Right ventricle myocardium inferior (tissue), 1 donor: ENCODE measurements at regions not wholly inside any gene's neighbourhood (a gene's known extent, or its start where the extent isn't known, plus 50 kb on each side); places are given as distances from the start of the nearest gene placed in this dataset.
"Not testable (repeated sequence)": the region's sequence is repeated elsewhere in the genome, so short reads cannot be mapped to it uniquely, and the experiment has no call there.

Experiments
- ATAC-seq: fragments of 200-7000 bp; cut with Tn5 transposase; one replicate; pipeline ENCODE4 v1.9.1; 2020; ENCODE audit warnings: mild to moderate bottlenecking, moderate library complexity
- DNase-seq: peaks from one replicate; pipeline ENCODE4 v3.0.0; 2021; ENCODE audit errors: missing footprints
- intact Hi-C: fragments of 100-400 bp; cut with DNase I; formaldehyde crosslinking; loops from one replicate; pipeline ENCODE4 v1.11.0; 2022
- donor health status: DM: no; HTN: yes; CAD: no; lungs with severe emphysema.

DNA sequence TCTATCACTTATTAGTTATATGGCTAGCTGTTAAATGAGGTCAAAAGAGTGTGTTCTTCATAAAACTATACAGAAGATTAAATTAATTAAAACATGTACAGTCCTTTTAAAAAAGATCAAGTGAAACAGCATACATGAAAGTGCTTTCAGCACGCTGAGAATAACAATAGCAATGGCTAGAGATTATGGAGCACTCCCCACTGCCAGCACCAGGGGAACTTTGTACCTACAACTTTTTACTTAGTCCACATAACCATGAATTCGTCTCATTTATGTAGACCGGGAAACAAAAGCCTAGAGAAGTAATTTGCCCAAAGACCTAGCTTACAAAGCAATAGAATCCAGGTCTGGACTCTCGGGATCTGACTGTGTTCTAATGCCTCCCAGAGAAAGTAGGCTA, 136.5 kb upstream of the PLGLB2 start:
- ATAC-seq, intact Hi-C loops, DNase-seq: not testable (repeated sequence)

DNA sequence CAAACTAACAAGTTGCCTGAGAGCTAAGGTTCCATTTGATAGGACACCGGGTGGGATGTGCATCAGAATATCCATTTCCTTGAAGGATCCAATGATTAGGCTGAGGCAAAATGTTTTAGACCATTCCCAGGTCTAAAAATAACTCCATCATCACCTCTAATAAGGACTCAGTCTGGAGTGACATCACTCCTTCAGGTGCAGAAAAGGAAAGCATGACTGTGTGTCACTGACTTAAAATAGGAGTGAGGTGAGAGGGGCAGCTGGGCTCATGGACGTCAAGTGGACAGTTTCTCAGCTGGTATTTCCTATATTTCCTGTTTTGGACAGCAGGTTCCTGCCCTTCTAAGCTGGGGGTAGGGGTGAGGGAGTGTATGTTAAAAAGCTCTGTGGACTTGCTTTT, 135.9 kb upstream of the PLGLB2 start:
- DNase-seq, intact Hi-C loops, ATAC-seq: not testable (repeated sequence)

- intact Hi-C loops, DNase-seq: not testable (repeated sequence)
- peak; percentile 77 for ATAC-seq
Measured at GRCh38 chr2:87614829-87615434, 133.0 kb upstream of the PLGLB2 start.

GRCh38 chr2:87619121-87619520, 128.8 kb upstream of the PLGLB2 start:
- ATAC-seq, DNase-seq, intact Hi-C loops: not testable (repeated sequence)

DNA sequence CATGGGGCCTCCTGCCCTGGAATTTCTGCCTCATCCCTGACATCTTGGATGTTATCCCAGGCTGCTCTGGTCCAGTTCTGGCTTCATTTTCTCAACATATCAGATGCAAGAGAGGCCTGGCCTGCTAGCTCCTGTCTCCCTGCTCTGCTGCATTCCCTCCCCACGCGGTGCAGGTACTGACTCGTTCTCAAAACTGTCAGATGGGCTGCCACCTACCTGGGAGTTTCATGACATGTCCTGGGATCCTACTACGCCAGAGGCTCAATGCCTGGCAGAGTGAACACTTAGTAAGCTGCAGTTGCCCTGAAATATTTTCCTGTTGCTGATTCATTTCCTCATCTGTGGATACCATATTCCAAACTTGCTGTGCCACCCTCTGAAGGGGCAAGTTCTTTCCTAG, 126.7 kb upstream of the PLGLB2 start:
- DNase-seq, ATAC-seq, intact Hi-C loops: not testable (repeated sequence)

GRCh38 chr2:87622720-87623119, 125.2 kb upstream of the PLGLB2 start:
- DNase-seq, intact Hi-C loops, ATAC-seq: not testable (repeated sequence)

DNA sequence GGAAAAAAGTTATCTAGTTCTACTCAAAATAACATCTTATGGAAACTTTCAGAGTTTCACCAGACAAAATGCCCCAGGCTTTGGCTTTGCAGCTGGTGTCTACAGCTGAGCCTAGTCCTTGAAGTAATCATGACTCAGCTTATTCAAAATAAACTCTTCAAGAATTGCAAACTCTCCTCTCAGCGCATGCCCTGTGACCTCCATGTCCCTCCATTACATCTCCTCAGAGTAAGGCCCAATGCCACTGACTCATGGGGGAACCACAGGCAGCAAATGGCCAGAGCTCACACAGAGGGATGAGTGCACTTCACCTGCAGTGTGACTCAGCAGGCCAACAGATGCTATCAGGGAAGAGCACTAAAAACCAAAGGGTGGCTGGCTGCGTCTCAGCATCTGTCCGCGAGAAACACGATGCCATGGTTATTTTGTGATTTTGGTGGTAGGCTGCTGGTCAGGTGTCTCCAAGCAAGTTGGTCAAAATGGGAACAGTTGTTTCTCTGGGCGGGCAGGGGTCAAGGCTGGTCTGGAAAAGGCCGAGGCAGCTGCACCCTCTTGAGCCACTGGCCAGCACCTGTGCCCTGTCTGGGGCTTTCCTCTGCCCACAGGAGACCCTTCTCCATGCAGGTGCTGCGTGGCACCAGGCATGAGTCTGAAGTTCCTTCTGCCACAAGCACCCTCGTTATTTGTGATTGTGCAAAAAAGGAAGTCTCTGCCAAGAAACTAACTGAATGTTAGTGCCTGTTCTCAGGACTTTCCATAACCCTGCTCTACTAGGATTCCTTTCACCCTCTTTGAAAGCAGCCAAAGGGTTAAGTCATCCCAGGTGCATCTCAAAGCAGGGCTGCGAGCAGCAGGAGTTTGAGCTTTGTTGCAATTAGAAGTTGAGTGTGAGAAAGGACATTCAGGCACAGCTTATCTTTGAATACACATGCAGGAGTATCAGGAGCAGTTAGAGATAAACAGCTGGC, 118.1 kb upstream of the PLGLB2 start:
- intact Hi-C loops, DNase-seq, ATAC-seq: not testable (repeated sequence)

GRCh38 chr2:87630892-87631291, 117.0 kb upstream of the PLGLB2 start:
- DNase-seq, intact Hi-C loops, ATAC-seq: not testable (repeated sequence)

DNA sequence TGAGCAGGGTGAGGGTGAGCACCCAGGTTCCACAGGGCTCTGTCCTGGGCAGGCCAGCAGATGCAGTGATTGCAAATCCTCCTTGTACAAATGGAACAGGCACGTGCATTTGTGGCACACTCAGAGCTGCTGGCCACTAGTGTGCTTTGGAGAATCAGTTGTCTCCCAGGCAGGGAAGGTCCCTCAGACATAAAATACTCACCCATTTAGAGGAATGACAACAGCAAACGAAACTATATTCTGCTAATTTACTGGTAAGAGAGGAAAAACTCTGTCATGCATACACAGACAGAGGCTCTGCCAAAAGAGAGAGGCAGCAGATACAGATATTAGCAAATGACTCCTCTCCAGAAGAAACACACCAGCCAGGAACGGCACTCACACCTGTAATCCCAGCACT, 116.5 kb upstream of the PLGLB2 start:
- intact Hi-C loops, ATAC-seq, DNase-seq: not testable (repeated sequence)

DNA sequence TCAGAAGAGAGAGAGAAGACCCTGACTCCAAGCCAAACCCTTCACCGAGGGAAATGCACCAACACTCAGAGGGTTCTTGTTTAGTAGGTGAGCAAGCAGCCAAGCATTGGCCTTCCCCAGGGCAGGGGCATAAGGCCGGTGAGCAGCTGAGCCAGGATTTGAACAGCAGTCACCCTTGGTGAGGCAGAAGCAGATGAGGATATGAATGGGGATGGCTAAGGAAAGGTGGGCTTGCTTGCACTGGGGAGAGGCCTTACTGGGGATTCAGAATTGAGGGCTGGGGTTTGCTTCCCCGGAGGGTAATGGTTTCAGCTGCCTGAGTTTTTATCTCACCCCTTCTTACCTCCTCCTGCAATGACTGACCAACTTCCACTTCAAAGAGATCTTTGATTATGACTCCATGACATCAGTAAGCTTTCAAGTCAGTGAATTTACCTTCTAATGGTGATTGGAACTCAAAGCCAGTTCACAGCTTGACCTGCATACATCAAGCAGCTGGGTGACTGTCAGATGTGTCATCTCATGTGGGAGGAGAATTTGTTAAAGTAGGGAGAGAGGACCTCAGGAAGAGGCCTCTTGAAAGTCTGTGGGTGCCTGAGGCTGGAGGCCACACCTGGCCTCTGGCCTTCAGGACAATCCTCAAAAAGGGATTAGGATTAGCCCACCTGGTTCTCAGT, 114.5 kb upstream of the PLGLB2 start:
- not testable (repeated sequence) for ATAC-seq, DNase-seq

DNA sequence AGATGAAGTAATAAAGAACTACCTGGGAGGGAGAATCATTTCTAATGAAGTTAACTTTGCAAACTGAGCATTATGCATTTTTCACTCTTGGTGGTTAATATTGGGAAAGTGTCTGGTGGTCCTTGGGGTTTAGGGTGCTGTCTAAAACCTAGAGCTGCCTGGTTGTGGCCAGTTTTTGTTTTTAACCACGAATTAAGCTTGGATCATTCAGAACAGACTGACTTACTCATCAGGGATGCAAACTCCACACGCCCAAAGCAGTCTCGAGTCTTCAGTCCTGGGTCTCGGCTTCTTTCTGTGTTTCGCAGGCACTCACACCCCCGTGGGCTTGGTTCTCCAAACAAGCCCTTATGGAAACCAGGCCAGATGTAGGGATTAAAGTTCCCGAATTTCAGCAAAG, 113.8 kb upstream of the PLGLB2 start:
- ATAC-seq, intact Hi-C loops, DNase-seq: not testable (repeated sequence)

More for the DNA sequence above, 114.5 kb upstream of the PLGLB2 start:
- intact Hi-C loops = not testable (repeated sequence)

DNA sequence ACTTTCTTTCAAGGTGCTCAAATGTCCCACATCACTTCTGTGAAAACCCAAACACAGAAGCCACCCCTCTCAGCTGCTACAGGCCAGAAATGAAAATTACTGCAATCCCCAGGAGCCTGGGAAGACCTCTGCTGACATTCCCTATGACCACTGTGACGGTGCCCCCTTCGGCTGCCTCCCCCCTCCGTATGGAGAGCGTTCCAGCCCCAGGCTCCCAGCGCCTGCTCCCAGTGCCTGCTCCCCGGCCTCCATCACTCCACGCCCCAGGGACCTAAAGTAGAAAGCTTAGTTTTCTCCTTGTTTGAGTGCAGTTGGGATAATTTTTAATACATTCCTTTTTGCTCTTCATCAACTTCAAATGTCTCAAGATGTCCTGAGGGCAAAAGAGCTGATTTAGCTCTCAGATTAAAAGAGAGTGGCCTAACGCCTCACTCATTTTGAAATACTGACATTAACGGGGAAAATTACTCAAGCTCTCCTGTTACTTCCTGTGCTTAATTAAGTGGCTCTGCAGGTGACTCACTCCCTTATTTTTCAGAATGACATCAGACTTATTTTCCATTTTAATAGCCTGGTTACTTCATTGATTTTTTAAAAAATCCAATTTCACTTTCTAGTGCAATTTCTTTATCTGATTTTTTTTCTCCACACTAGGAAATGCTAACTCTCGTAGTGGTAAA, 112.8 kb upstream of the PLGLB2 start:
- DNase-seq, intact Hi-C loops, ATAC-seq: not testable (repeated sequence)

DNA sequence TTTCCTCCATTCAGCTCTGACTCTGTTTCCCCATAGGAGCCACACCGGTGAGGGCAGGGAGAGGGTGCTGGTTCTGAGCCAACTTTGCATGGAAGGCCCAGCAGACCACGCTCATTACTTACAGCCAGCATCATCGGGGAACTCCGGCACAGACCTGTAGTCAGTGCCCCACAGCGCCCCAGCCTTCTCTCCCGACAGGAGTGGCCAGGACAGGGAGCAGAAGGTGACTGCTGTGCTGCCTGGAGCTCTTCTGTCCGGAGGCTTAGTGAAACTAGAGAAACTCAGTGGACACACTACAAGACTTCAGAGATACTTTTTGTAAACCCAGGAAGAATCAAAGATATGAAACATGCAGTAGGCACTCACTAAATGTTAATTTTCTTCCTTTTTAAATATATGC, 111.6 kb upstream of the PLGLB2 start:
- intact Hi-C loops, ATAC-seq, DNase-seq: not testable (repeated sequence)

DNA sequence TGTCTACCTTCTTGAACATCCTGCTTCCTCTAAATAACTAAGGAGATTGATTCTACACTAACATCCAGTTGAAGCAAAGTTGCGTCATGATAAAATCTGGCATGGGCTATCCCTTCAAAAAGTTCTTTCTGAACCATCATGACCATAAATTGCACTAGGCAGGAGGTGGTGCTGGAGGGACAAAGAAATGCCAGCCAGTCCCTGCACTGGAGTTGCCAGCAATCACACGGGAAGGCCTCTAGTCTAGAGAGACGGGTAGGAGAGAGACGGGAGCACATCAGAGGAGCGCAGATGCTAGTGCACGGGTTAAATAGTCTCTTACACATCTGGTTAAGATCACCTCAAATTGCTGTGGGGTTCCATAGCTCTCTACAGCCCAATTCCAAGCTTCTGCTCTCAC, 111.2 kb upstream of the PLGLB2 start:
- DNase-seq, intact Hi-C loops: not testable (repeated sequence)
- peak; percentile 73 for ATAC-seq

GRCh38 chr2:87637249-87637990, 110.5 kb upstream of the PLGLB2 start:
- intact Hi-C loops = not testable (repeated sequence)
- peak; percentile 70 for DNase-seq
- peak; percentile 63 for ATAC-seq

GRCh38 chr2:87638114-87638807, 109.6 kb upstream of the PLGLB2 start:
- DNase-seq, intact Hi-C loops, ATAC-seq: not testable (repeated sequence)

- not testable (repeated sequence) for ATAC-seq
Measured at GRCh38 chr2:87638872-87639271, 109.0 kb upstream of the PLGLB2 start.

More at GRCh38 chr2:87638872-87639271, 109.0 kb upstream of the PLGLB2 start:
- intact Hi-C loops, DNase-seq: not testable (repeated sequence)
